HepG2 (cell line): ENCODE measurements at regions not wholly inside any gene's neighbourhood (a gene's known extent, or its start where the extent isn't known, plus 50 kb on each side); places are given as distances from the start of the nearest gene placed in this dataset.

Source experiments
- YEATS4 ChIP-seq: sonication (generic); formaldehyde crosslinking; IDR thresholded peaks from 2 replicates; pipeline ENCODE4 v1.4.0; 2020; ENCODE audit warnings: missing genetic modification reagents, borderline replicate concordance
- TF ChIP-seq, protein P1 (sequence below): sonication (generic); formaldehyde crosslinking; IDR thresholded peaks from 2 replicates; pipeline ENCODE4 v1.5.0; 2020; ENCODE audit warnings: mild to moderate bottlenecking, missing genetic modification reagents, moderate library complexity

GRCh38 chr7:69430384-69431021, 167.8 kb upstream of the AUTS2 start:
- TF ChIP-seq YEATS4 (CRISPR knock-in tag) = no peak
- TF ChIP-seq, protein P1, sequence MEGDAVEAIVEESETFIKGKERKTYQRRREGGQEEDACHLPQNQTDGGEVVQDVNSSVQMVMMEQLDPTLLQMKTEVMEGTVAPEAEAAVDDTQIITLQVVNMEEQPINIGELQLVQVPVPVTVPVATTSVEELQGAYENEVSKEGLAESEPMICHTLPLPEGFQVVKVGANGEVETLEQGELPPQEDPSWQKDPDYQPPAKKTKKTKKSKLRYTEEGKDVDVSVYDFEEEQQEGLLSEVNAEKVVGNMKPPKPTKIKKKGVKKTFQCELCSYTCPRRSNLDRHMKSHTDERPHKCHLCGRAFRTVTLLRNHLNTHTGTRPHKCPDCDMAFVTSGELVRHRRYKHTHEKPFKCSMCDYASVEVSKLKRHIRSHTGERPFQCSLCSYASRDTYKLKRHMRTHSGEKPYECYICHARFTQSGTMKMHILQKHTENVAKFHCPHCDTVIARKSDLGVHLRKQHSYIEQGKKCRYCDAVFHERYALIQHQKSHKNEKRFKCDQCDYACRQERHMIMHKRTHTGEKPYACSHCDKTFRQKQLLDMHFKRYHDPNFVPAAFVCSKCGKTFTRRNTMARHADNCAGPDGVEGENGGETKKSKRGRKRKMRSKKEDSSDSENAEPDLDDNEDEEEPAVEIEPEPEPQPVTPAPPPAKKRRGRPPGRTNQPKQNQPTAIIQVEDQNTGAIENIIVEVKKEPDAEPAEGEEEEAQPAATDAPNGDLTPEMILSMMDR (CRISPR knock-in tag) = no peak
